ENCODE measurements at regions not wholly inside any gene's neighbourhood (a gene's known extent, or its start where the extent isn't known, plus 50 kb on each side); places are given as distances from the start of the nearest gene placed in this dataset.

GRCh38 chr6:165855856-165856255 lies 192.8 kb upstream of the PDE10A start:
- Histone ChIP-seq H3K4me3 (no peak overlapping the region), H3K27me3 (peaks cover 86% of the 10 kb centered on the region), H3K27ac (no peak overlapping the region), H3K36me3 (no peaks in the 10 kb centered on the region), H3K9me3 (ENCODE audit: low read depth) (no peaks in the 10 kb centered on the region), H3K4me1 (ENCODE audit: low read depth) (no peaks in the 10 kb centered on the region)
- TF ChIP-seq CTCF (IDR thresholded peaks at IDR 0.05; ENCODE audit: low read depth, low read length): no peak
- no peak for DNase-seq (ENCODE audit: low read depth in 1 of 2, low spot score in 1 of 2)

- H3K9me3 ChIP-seq (ENCODE audit: low read depth): no peaks in the 10 kb centered on the region
- TF ChIP-seq CTCF (IDR thresholded peaks at IDR 0.05; ENCODE audit: low read depth, low read length): no peak
- peaks cover 84% of the 10 kb centered on the region for H3K27me3 ChIP-seq
- H3K4me1 ChIP-seq (ENCODE audit: low read depth): no peaks in the 10 kb centered on the region
- H3K4me3 ChIP-seq: no peak overlapping the region
- no peak overlapping the region for H3K27ac ChIP-seq
- no peak for DNase-seq (ENCODE audit: low read depth in 1 of 2, low spot score in 1 of 2)
- H3K36me3 ChIP-seq: no peaks in the 10 kb centered on the region
Observed at GRCh38 chr6:165854863-165855593, 192.0 kb upstream of the PDE10A start.

GRCh38 chr6:165854061-165854862 lies 191.2 kb upstream of the PDE10A start:
- Histone ChIP-seq H3K27ac (no peak overlapping the region), H3K4me1 (ENCODE audit: low read depth) (no peaks in the 10 kb centered on the region), H3K27me3 (peaks cover 84% of the 10 kb centered on the region), H3K4me3 (no peak overlapping the region), H3K9me3 (ENCODE audit: low read depth) (no peaks in the 10 kb centered on the region), H3K36me3 (no peaks in the 10 kb centered on the region)
- DNase-seq (ENCODE audit: low read depth in 1 of 2, low spot score in 1 of 2): no peak
- TF ChIP-seq CTCF (IDR thresholded peaks at IDR 0.05; ENCODE audit: low read depth, low read length): no peak

- TF ChIP-seq CTCF (IDR thresholded peaks at IDR 0.05; ENCODE audit: low read depth, low read length): no peak
- H3K36me3 ChIP-seq: no peaks in the 10 kb centered on the region
- H3K9me3 ChIP-seq (ENCODE audit: low read depth): no peaks in the 10 kb centered on the region
- DNase-seq (ENCODE audit: low read depth in 1 of 2, low spot score in 1 of 2): no peak
- H3K4me1 ChIP-seq (ENCODE audit: low read depth): no peaks in the 10 kb centered on the region
- no peak overlapping the region for H3K27ac ChIP-seq
- peaks cover 72% of the 10 kb centered on the region for H3K27me3 ChIP-seq
- H3K4me3 ChIP-seq: no peak overlapping the region
Observed at GRCh38 chr6:165852676-165853075, 189.6 kb upstream of the PDE10A start.

GRCh38 chr6:165850434-165851019 lies 187.5 kb upstream of the PDE10A start:
- no peaks in the 10 kb centered on the region for H3K36me3 ChIP-seq
- TF ChIP-seq CTCF (IDR thresholded peaks at IDR 0.05; ENCODE audit: low read depth, low read length): peak; percentile 98
- H3K9me3 ChIP-seq (ENCODE audit: low read depth): no peaks in the 10 kb centered on the region
- H3K4me1 ChIP-seq (ENCODE audit: low read depth): no peaks in the 10 kb centered on the region
- H3K27ac ChIP-seq: no peak overlapping the region
- no peak overlapping the region for H3K4me3 ChIP-seq
- peaks cover 50% of the 10 kb centered on the region for H3K27me3 ChIP-seq
- peak; percentile 72 to 77 for DNase-seq (ENCODE audit: low read depth in 1 of 2, low spot score in 1 of 2)
